Naive thymus-derived CD4-positive, alpha-beta T cell (primary cell): ENCODE measurements at regions not wholly inside any gene's neighbourhood (a gene's known extent, or its start where the extent isn't known, plus 50 kb on each side); places are given as distances from the start of the nearest gene placed in this dataset.
"Not testable (repeated sequence)": the region's sequence is repeated elsewhere in the genome, so short reads cannot be mapped to it uniquely, and the experiment has no call there.

Experiments used
- ATAC-seq: fragments of 150-1000 bp; cut with Tn5 transposase; 2 replicates; pipeline ENCODE4 v1.10.0; 2021; ENCODE audit warnings: mild to moderate bottlenecking, moderate library complexity
- CTCF ChIA-PET: fragments of 350-600 bp; sonication (Branson Sonifier 250); formaldehyde crosslinking; loops from one replicate; lab custom pipeline; 2021; ENCODE audit warnings: antibody characterized with exemption; lab: Charles Lee
- POLR2A ChIA-PET: fragments of 350-600 bp; sonication (Branson Sonifier 250); formaldehyde crosslinking; loops from one replicate; lab custom pipeline; 2021; ENCODE audit warnings: antibody characterized with exemption, inconsistent platforms; lab: Charles Lee
- DNase-seq, 9 donors: peaks; one replicate each; pipeline versions ENCODE4 v3.0.0 to v3.0.0-alpha.2; 2020 to 2022; ENCODE audit warnings: mixed read lengths in 1 of 9
- H3K27ac ChIP-seq: one replicate; pipeline ENCODE4 v1.7.0; 2013; ENCODE audit warnings: mild to moderate bottlenecking, low read depth, low read length, moderate library complexity
- H3K27me3 ChIP-seq, 2 donors: one replicate each; pipeline ENCODE4 v1.7.0; 2013; ENCODE audit warnings: low read length in 2 of 2, mild to moderate bottlenecking in 2 of 2, moderate library complexity in 2 of 2; ENCODE audit not compliant: control insufficient read depth in 2 of 2, insufficient read depth in 2 of 2
- H3K36me3 ChIP-seq, 3 experiments: 1 replicate in 2 of 3; 2 replicates in 1 of 3; pipeline ENCODE4 v1.7.0; 2013; ENCODE audit warnings: low read length in 3 of 3, mild to moderate bottlenecking in 3 of 3, moderate library complexity in 1 of 3; ENCODE audit not compliant: insufficient read depth in 3 of 3, control insufficient read depth in 2 of 3
- H3K4me1 ChIP-seq, 2 donors: one replicate each; pipeline ENCODE4 v1.7.0; 2013; ENCODE audit warnings: low read length in 2 of 2, mild to moderate bottlenecking in 2 of 2, moderate library complexity in 1 of 2; ENCODE audit not compliant: control insufficient read depth in 2 of 2, insufficient read depth in 2 of 2
- H3K4me3 ChIP-seq: 2 replicates; pipeline ENCODE4 v1.7.0; 2013; ENCODE audit warnings: mild to moderate bottlenecking, low read length
- H3K9me3 ChIP-seq, 3 experiments: 1 replicate in 2 of 3; 2 replicates in 1 of 3; pipeline ENCODE4 v1.7.0; 2013; ENCODE audit warnings: low read length in 3 of 3; ENCODE audit not compliant: control insufficient read depth in 2 of 3
- H3K27ac Mint-ChIP-seq, 9 donors: one replicate each; pipeline ENCODE4 v1.8.0; 2020 to 2022; ENCODE audit warnings: mixed read lengths in 9 of 9, mild to moderate bottlenecking in 8 of 9, moderate library complexity in 5 of 9, inconsistent platforms in 2 of 9
- H3K27me3 Mint-ChIP-seq, 5 donors: one replicate each; pipeline ENCODE4 v1.8.0; 2021 to 2022; ENCODE audit warnings: mixed read lengths in 5 of 5, mild to moderate bottlenecking in 1 of 5
- H3K36me3 Mint-ChIP-seq, 5 donors: one replicate each; pipeline ENCODE4 v1.8.0; 2020 to 2022; ENCODE audit warnings: mixed read lengths in 5 of 5, mild to moderate bottlenecking in 3 of 5, inconsistent platforms in 1 of 5
- H3K4me1 Mint-ChIP-seq, 7 donors: one replicate each; pipeline ENCODE4 v1.8.0; 2020 to 2022; ENCODE audit warnings: mixed read lengths in 7 of 7, mild to moderate bottlenecking in 3 of 7, inconsistent platforms in 1 of 7
- H3K4me3 Mint-ChIP-seq, 10 donors: one replicate each; pipeline ENCODE4 v1.8.0; 2020 to 2022; ENCODE audit warnings: mild to moderate bottlenecking in 10 of 10, mixed read lengths in 10 of 10, moderate library complexity in 6 of 10, inconsistent platforms in 2 of 10
- H3K9me3 Mint-ChIP-seq, 11 donors: one replicate each; pipeline ENCODE4 v1.8.0; 2020 to 2022; ENCODE audit warnings: mixed read lengths in 11 of 11, mild to moderate bottlenecking in 4 of 11, inconsistent platforms in 1 of 11, moderate library complexity in 1 of 11
- intact Hi-C, 2 donors: fragments of 100-400 bp; cut with micrococcal nuclease; formaldehyde crosslinking; loops; one replicate each; pipeline ENCODE4 v1.15.1; 2023

DNA sequence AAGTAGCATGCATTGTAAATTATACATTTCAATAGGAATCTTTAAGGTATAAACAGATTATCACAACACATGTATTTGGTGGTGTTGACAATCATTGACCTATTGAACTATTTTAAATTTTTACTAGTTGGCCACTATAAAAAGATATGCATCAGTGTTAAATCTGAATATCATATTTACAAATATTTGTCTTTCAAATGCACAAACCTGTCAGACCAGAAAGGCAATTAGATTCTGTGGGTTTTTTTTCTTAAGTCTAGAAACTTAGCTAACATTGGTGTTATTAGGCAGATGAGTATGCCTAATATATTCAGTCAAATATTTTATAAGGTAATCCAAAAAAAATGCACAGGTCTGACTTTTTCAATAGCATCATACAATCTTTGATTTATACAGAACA, 241.4 kb upstream of the DGKB start:
- Mint-ChIP-seq H3K36me3 (no peaks in the 10 kb centered on the region), H3K4me1 (no peaks in the 10 kb centered on the region)
- CTCF ChIA-PET = no interaction called here

DNA sequence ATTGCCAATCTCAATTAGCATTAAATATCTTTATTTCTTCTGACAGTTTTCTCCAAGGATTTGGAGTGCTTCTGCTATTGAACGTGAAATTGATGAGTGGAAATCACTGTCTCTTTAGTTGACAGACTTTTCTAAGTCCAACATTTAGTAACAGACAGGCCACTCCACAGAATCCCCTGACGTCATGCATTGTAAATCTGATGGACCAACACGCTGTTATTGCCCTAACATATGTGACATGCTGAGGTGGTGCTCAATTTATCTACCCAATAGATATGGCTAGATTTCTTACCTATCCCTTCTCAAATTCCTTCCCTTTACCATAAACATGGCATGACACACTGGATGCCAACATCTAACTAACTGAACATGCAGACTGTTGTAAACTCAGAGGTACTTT, 240.6 kb upstream of the DGKB start:
- Mint-ChIP-seq H3K9me3 (peaks cover 0 to 5% (median 2%) of the 10 kb centered on the region in 11 donors), H3K27ac (no peak overlapping the region), H3K4me1 (no peaks in the 10 kb centered on the region), H3K4me3 (no peak overlapping the region), H3K27me3 (no peaks in the 10 kb centered on the region), H3K36me3 (no peaks in the 10 kb centered on the region)
- Histone ChIP-seq H3K4me1 (no peaks in the 10 kb centered on the region), H3K9me3 (no peaks in the 10 kb centered on the region), H3K4me3 (no peak overlapping the region), H3K36me3 (no peaks in the 10 kb centered on the region), H3K27me3 (no peaks in the 10 kb centered on the region), H3K27ac (no peak overlapping the region)
- intact Hi-C loops = no loop called here
- ATAC-seq (no peak), DNase-seq (no peak)
- CTCF ChIA-PET = interaction anchor here (0.6 kb wide), 1 partner anchor 10 kb away, joined by 3 read pairs; no protein-coding TSS in a partner anchor
- POLR2A ChIA-PET = no interaction called here

More for the DNA sequence above, 241.4 kb upstream of the DGKB start:
- Histone ChIP-seq H3K4me1 (no peaks in the 10 kb centered on the region), H3K9me3 (no peaks in the 10 kb centered on the region), H3K4me3 (no peak overlapping the region), H3K27me3 (no peaks in the 10 kb centered on the region), H3K36me3 (no peaks in the 10 kb centered on the region), H3K27ac (no peak overlapping the region)
- POLR2A ChIA-PET = no interaction called here
- intact Hi-C loops = no loop called here
- DNase-seq (no peak), ATAC-seq (no peak)
- no peaks in the 10 kb centered on the region for H3K27me3 Mint-ChIP-seq
- no peak overlapping the region for H3K4me3 Mint-ChIP-seq
- no peak overlapping the region for H3K27ac Mint-ChIP-seq
- H3K9me3 Mint-ChIP-seq = peaks cover 0 to 9% (median under 1%) of the 10 kb centered on the region in 11 donors

DNA sequence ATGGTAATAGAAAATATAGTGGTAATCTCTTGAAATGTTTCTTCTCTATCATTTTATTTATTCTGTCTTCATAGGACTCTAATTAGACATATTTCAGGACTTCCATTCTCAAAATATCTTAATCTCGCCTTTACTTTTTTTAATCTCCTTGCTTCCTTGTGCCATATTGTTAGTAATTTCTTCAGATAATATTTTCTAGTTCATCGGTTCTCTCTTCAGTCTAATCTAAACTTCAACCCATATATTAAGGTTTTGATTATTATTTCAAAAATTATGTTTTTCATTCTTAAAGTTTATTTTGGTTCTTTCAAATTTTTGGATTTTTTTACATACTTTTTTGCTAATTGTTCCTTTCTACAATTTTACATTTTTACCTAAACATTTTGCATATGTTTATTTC, 237.9 kb upstream of the DGKB start:
- H3K9me3 ChIP-seq = no peaks in the 10 kb centered on the region
- H3K36me3 ChIP-seq = no peaks in the 10 kb centered on the region
- no peaks in the 10 kb centered on the region for H3K4me1 ChIP-seq
- H3K4me3 ChIP-seq = no peak overlapping the region
- Mint-ChIP-seq H3K27me3 (no peaks in the 10 kb centered on the region), H3K36me3 (no peaks in the 10 kb centered on the region), H3K4me1 (no peaks in the 10 kb centered on the region), H3K4me3 (no peak overlapping the region), H3K27ac (no peak overlapping the region), H3K9me3 (peaks cover 0 to 10% (median 2%) of the 10 kb centered on the region in 11 donors)
- intact Hi-C loops = no loop called here
- no peaks in the 10 kb centered on the region for H3K27me3 ChIP-seq
- POLR2A ChIA-PET = no interaction called here
- ATAC-seq (no peak), DNase-seq (no peak)
- CTCF ChIA-PET = no interaction called here
- H3K27ac ChIP-seq = no peak overlapping the region

DNA sequence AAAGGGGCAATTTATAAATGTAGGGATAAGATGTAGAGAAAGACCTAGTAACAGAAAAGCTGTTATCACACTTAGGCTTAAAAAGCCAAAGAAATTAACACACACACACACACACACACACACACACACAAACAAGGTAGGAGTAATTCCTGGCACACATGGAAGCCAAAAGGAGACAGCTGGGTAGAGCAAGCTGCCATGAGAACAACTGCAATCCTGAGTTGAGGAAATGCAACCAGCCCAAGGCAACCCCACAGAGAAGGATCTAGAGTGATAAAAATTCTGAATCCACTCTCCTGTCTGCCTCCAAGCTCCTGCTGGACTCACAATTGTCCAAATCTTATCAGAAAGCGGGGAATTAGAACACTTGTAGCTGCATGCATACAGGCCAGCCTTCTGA, 229.1 kb upstream of the DGKB start:
- ATAC-seq (no peak), DNase-seq (no peak)
- no peaks in the 10 kb centered on the region for H3K36me3 ChIP-seq
- H3K4me1 ChIP-seq = no peaks in the 10 kb centered on the region
- H3K27ac ChIP-seq = no peak overlapping the region
- Mint-ChIP-seq H3K27ac (no peak overlapping the region), H3K9me3 (peaks cover 0 to 4% (median 1%) of the 10 kb centered on the region in 11 donors), H3K36me3 (no peaks in the 10 kb centered on the region), H3K27me3 (no peaks in the 10 kb centered on the region), H3K4me1 (no peaks in the 10 kb centered on the region), H3K4me3 (no peak overlapping the region)
- ChIA-PET POLR2A (no interaction called here), CTCF (no interaction called here)
- no peaks in the 10 kb centered on the region for H3K9me3 ChIP-seq
- H3K27me3 ChIP-seq = no peaks in the 10 kb centered on the region
- H3K4me3 ChIP-seq = no peak overlapping the region
- intact Hi-C loops = no loop called here

DNA sequence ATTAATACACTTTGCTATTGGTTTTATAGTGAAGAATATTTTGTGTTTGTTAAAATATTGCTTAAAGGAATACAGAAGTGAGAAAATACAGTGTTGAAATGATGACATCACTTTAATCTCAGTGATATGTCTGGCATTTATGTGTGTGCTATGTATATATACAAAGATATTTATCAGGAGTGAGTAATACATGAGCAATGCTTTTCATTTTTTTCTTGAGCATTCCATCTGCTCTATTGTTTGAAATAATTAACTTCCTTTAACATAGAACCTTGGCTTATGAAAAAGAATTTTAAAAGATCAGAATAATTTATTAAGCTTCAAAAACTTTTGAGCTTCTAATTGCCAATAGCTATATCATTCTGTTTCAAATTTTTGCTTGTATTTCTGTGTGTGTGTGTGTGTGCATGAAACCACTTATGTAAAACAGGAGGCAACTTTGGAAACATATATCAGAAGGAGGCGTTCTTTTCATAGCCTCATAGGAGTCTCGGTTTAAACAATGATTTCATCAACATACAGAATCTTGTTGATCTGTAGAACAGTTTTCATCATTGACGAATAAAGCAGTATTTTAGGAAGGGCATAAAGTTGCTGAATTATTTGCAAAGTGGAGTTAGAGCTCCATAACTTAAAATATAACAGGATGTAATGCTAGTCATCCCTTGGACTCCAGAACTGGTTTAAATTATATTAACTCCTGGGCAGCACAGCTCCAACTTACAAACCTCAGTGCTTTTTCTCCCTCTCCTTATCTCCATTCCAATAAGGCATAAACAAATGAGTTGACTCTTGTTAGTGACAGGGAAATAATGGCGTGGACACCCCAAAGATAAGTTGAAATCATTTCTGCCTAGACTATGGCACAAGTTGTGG, 228.4 kb upstream of the DGKB start:
- Mint-ChIP-seq H3K27me3 (no peaks in the 10 kb centered on the region), H3K27ac (no peak overlapping the region), H3K4me3 (no peak overlapping the region), H3K4me1 (no peaks in the 10 kb centered on the region), H3K36me3 (no peaks in the 10 kb centered on the region), H3K9me3 (peaks cover 0 to 4% (median 0%) of the 10 kb centered on the region in 11 donors)
- ATAC-seq = no peak
- DNase-seq = no peak
- no peaks in the 10 kb centered on the region for H3K9me3 ChIP-seq
- POLR2A ChIA-PET = no interaction called here
- H3K4me1 ChIP-seq = no peaks in the 10 kb centered on the region
- intact Hi-C loops = no loop called here
- no peak overlapping the region for H3K4me3 ChIP-seq
- no peak overlapping the region for H3K27ac ChIP-seq
- no peaks in the 10 kb centered on the region for H3K27me3 ChIP-seq
- no peaks in the 10 kb centered on the region for H3K36me3 ChIP-seq
- CTCF ChIA-PET = no interaction called here

DNA sequence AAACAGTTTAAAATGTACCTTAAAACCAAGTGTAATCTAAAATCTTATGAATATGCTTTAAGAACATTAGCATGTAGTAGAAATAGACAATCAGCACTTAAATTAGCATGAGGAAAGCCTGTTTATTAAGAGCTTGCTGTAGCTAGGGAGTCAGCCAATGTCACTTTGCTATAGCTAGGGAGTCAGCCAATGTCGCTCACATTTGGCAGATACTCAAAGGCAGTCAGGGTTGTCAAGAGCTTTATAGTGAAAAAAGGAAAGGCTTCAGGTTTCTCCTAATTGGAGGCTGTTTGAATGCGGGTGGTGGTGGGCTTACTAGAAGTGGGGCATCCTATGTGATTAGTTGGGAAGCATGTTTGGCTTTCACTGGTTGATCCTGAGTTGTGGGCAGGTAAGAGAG, 226.2 kb upstream of the DGKB start:
- intact Hi-C loops = no loop called here
- CTCF ChIA-PET = no interaction called here
- Histone ChIP-seq H3K27me3 (no peaks in the 10 kb centered on the region), H3K27ac (no peak overlapping the region), H3K9me3 (no peaks in the 10 kb centered on the region), H3K4me1 (no peaks in the 10 kb centered on the region), H3K4me3 (no peak overlapping the region), H3K36me3 (no peaks in the 10 kb centered on the region)
- no peaks in the 10 kb centered on the region for H3K36me3 Mint-ChIP-seq
- POLR2A ChIA-PET = no interaction called here
- H3K4me3 Mint-ChIP-seq = no peak overlapping the region
- no peaks in the 10 kb centered on the region for H3K27me3 Mint-ChIP-seq
- no peaks in the 10 kb centered on the region for H3K4me1 Mint-ChIP-seq
- no peak overlapping the region for H3K27ac Mint-ChIP-seq
- DNase-seq = no peak
- no peak for ATAC-seq
- peaks cover 0 to 4% (median 0%) of the 10 kb centered on the region in 11 donors for H3K9me3 Mint-ChIP-seq

DNA sequence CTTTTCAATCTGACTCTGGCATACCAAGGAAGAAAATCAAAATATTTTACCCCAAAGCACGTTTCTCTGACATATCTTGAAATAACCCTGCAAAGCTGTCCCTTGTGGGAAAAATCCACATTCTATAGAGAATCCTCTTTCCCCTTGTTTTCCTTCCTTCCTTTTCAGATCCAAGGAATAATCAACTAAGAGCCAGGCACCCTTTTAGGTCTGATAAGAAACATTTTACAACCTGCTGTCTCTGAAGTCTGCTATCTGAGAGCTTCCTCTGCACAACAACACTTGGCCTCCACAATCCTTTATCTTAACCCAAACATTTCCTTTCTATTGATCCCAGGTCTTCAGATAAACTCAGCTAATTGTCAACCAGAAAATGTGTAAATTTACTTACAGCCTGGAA, 224.1 kb upstream of the DGKB start:
- peaks cover 0 to 19% (median 5%) of the 10 kb centered on the region in 11 donors for H3K9me3 Mint-ChIP-seq
- H3K4me1 ChIP-seq, H3K4me3 ChIP-seq, DNase-seq, H3K27ac ChIP-seq, POLR2A ChIA-PET, H3K9me3 ChIP-seq, ATAC-seq, intact Hi-C loops, H3K27ac Mint-ChIP-seq, CTCF ChIA-PET, H3K27me3 Mint-ChIP-seq, H3K4me3 Mint-ChIP-seq, H3K36me3 Mint-ChIP-seq, H3K4me1 Mint-ChIP-seq, H3K36me3 ChIP-seq, H3K27me3 ChIP-seq: not testable (repeated sequence)
